Smooth muscle cell (in vitro differentiated cells): ENCODE measurements at regions not wholly inside any gene's neighbourhood (a gene's known extent, or its start where the extent isn't known, plus 50 kb on each side); places are given as distances from the start of the nearest gene placed in this dataset.

Source experiments
- DNase-seq: peaks from one replicate; lab custom pipeline; 2025; ENCODE audit not compliant: unreplicated experiment; lab: John Stamatoyannopoulos, UW
- H2AFZ ChIP-seq: fragments of 200-600 bp; sonication (generic); 2 replicates; pipeline ENCODE4 v1.6.0; 2016; ENCODE audit warnings: antibody characterized with exemption, low read depth, mild to moderate bottlenecking
- H3F3A ChIP-seq: fragments of 200-600 bp; sonication (generic); 2 replicates; pipeline ENCODE4 v1.6.0; 2017; ENCODE audit warnings: antibody characterized with exemption, low read depth
- H3K27ac ChIP-seq: fragments of 200-600 bp; sonication (generic); 2 replicates; pipeline ENCODE4 v1.5.1; 2016; ENCODE audit warnings: low read depth, mild to moderate bottlenecking
- H3K27me3 ChIP-seq: fragments of 200-600 bp; sonication (generic); 2 replicates; pipeline ENCODE4 v1.6.1; 2016; ENCODE audit warnings: low read depth, mild to moderate bottlenecking
- H3K36me3 ChIP-seq: fragments of 200-600 bp; sonication (generic); 2 replicates; pipeline ENCODE4 v1.5.1; 2016; ENCODE audit warnings: low read depth
- H3K4me1 ChIP-seq: fragments of 200-600 bp; sonication (generic); 2 replicates; pipeline ENCODE4 v1.5.1; 2016; ENCODE audit warnings: low read depth
- H3K4me2 ChIP-seq: fragments of 200-600 bp; sonication (generic); 2 replicates; pipeline ENCODE4 v1.6.0; 2016; ENCODE audit warnings: mild to moderate bottlenecking
- H3K4me3 ChIP-seq: fragments of 200-600 bp; sonication (generic); 2 replicates; pipeline ENCODE4 v1.5.1; 2016; ENCODE audit warnings: mild to moderate bottlenecking
- H3K79me2 ChIP-seq: fragments of 200-600 bp; sonication (generic); 2 replicates; pipeline ENCODE4 v1.6.0; 2016; ENCODE audit warnings: low read depth, mild to moderate bottlenecking
- H3K9ac ChIP-seq: fragments of 200-600 bp; sonication (generic); 2 replicates; pipeline ENCODE4 v1.6.0; 2016; ENCODE audit warnings: low read depth
- H3K9me3 ChIP-seq: fragments of 200-600 bp; sonication (generic); replicated peaks from 2 replicates; pipeline ENCODE4 v1.5.1; 2016; ENCODE audit warnings: low read depth
- H4K20me1 ChIP-seq: fragments of 200-600 bp; sonication (generic); 2 replicates; pipeline ENCODE4 v1.6.0; 2016; ENCODE audit warnings: low read depth
- CTCF ChIP-seq: fragments of 200-600 bp; sonication (generic); IDR thresholded peaks from 2 replicates; pipeline ENCODE4 v1.5.1; 2017; ENCODE audit warnings: borderline replicate concordance, mild to moderate bottlenecking, antibody characterized with exemption; ENCODE audit not compliant: insufficient read depth, poor library complexity, severe bottlenecking
- WGBS: methylation state at CpG from one replicate; pipeline ENCODE4 v1.1.7; 2016; ENCODE audit warnings: low lambda C conversion rate; 5-methylcytosine and 5-hydroxymethylcytosine counted together

GRCh38 chr10:113427811-113428558 is 124.9 kb upstream of the HABP2 start:
- Histone ChIP-seq H3K27me3 (peaks cover 26% of the 10 kb centered on the region), H3K36me3 (no peaks in the 10 kb centered on the region), H3K4me3 (no peak overlapping the region), H4K20me1 (no peaks in the 10 kb centered on the region), H3K4me1 (no peaks in the 10 kb centered on the region), H3K9ac (no peak overlapping the region), H3K79me2 (no peaks in the 10 kb centered on the region), H3K4me2 (no peak overlapping the region), H2AFZ (no peak overlapping the region), H3K27ac (no peak overlapping the region), H3K9me3 (no peaks in the 10 kb centered on the region), H3F3A (no peaks in the 10 kb centered on the region)
- no peak for DNase-seq
- 90% methylated on average over 5 of the region's 5 CpGs for WGBS
- no peak for TF ChIP-seq CTCF

- Histone ChIP-seq H3K27me3 (peaks cover 23% of the 10 kb centered on the region), H3K9me3 (no peaks in the 10 kb centered on the region), H4K20me1 (no peaks in the 10 kb centered on the region), H3F3A (no peaks in the 10 kb centered on the region), H3K4me2 (no peak overlapping the region), H3K4me3 (no peak overlapping the region), H3K79me2 (no peaks in the 10 kb centered on the region), H3K4me1 (no peaks in the 10 kb centered on the region), H3K27ac (no peak overlapping the region), H3K36me3 (no peaks in the 10 kb centered on the region), H2AFZ (no peak overlapping the region), H3K9ac (no peak overlapping the region)
- no peak for TF ChIP-seq CTCF
- 92% methylated on average over 6 of the region's 6 CpGs for WGBS
- DNase-seq = no peak
These were observed 122.0 kb upstream of the HABP2 start for GRCh38 chr10:113430634-113431397.

- no peak overlapping the region for H2AFZ ChIP-seq
- no peak for DNase-seq
- no peak overlapping the region for H3K9ac ChIP-seq
- H3K4me2 ChIP-seq = no peak overlapping the region
- H4K20me1 ChIP-seq = no peaks in the 10 kb centered on the region
- H3K9me3 ChIP-seq = no peaks in the 10 kb centered on the region
- no peaks in the 10 kb centered on the region for H3K79me2 ChIP-seq
- no peaks in the 10 kb centered on the region for H3F3A ChIP-seq
- no peaks in the 10 kb centered on the region for H3K36me3 ChIP-seq
- no peak for TF ChIP-seq CTCF
- H3K4me1 ChIP-seq = no peaks in the 10 kb centered on the region
- 92% methylated on average over 14 of the region's 16 CpGs for WGBS
- H3K4me3 ChIP-seq = no peak overlapping the region
- no peak overlapping the region for H3K27ac ChIP-seq
- peaks cover 23% of the 10 kb centered on the region for H3K27me3 ChIP-seq
These were observed 121.3 kb upstream of the HABP2 start for GRCh38 chr10:113431398-113432160.
